OCI-LY1 (cell line): ENCODE measurements at regions not wholly inside any gene's neighbourhood (a gene's known extent, or its start where the extent isn't known, plus 50 kb on each side); places are given as distances from the start of the nearest gene placed in this dataset.

ENCODE experiments used
- EZH2 ChIP-seq: fragments of 200-600 bp; sonication (generic), shearing (Covaris generic); IDR thresholded peaks from 2 replicates; pipeline ENCODE4 v1.8.0; 2017; ENCODE audit warnings: borderline replicate concordance, mixed run types, mild to moderate bottlenecking, antibody characterized with exemption, low read length, moderate library complexity, mixed read lengths
- TF ChIP-seq, protein P1 (sequence below): fragments of 200-600 bp; sonication (generic), shearing (Covaris generic); IDR thresholded peaks from 2 replicates; pipeline ENCODE4 v1.5.1; 2017; ENCODE audit warnings: mild to moderate bottlenecking, antibody characterized with exemption, low read length, moderate library complexity, mixed read lengths

DNA sequence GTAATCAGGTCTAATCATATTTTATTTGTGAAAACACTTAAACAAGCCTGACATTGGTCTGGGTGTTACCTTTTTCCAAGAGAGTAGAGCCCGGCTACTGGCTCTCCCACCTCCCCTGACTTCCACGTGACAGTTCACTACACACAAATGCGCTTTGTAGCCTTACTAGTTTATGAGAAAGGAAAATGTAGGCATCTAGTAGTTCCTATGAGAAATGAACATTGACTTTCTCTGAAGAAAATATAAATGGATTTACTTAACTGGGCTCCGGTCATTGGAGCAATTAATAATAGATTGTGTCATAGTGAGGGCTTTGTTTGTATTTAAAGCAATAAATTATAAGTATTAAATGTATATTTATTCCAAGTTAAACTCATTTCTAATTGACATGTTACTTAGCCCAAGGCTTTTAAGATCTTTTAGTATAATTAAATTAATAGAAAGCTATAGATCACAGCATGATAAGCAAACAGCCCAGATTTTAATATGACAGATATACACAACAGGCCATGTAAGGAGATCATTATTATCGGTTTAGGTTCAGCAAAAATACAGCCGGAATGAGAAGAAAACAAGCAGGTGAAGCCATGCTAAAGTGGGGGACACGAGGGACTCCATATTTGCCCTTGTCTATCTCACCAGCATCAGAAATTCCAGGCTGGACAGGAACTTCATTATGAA, 756.5 kb upstream of the ADAMTS16 start:
- TF ChIP-seq, protein P1, sequence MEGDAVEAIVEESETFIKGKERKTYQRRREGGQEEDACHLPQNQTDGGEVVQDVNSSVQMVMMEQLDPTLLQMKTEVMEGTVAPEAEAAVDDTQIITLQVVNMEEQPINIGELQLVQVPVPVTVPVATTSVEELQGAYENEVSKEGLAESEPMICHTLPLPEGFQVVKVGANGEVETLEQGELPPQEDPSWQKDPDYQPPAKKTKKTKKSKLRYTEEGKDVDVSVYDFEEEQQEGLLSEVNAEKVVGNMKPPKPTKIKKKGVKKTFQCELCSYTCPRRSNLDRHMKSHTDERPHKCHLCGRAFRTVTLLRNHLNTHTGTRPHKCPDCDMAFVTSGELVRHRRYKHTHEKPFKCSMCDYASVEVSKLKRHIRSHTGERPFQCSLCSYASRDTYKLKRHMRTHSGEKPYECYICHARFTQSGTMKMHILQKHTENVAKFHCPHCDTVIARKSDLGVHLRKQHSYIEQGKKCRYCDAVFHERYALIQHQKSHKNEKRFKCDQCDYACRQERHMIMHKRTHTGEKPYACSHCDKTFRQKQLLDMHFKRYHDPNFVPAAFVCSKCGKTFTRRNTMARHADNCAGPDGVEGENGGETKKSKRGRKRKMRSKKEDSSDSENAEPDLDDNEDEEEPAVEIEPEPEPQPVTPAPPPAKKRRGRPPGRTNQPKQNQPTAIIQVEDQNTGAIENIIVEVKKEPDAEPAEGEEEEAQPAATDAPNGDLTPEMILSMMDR, result no peak
- no peak for TF ChIP-seq EZH2
